DLD1 (cell line): ENCODE measurements at regions not wholly inside any gene's neighbourhood (a gene's known extent, or its start where the extent isn't known, plus 50 kb on each side); places are given as distances from the start of the nearest gene placed in this dataset.

Experiments
- in situ Hi-C: cut with HindIII; loops from 2 replicates; pipeline ENCODE4 v1.10.0; 2017; ENCODE audit warnings: low sequenced_read_pairs

- in situ Hi-C loops: no loop called here
These were observed 84.3 kb downstream of the COPS8 start for GRCh38 chr2:237170020-237170419.

DNA sequence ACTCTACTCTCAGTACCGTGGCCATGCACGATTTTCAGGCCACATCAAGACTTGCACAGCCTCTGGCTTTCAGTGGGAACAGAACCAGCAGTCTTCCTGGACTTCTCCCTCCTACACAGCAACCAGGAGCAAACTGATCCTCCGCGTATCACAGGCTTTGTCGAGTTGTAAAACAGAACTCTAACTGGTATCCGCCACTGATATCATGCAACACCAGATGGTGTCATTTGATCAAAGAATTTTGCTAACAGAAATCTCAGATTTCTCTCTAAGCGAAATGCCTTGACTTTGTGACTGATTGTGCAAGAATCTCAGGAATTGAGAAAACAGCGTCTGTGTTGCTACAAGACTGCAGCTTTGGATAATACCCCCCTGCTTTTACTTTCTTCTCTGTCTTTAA, 85.7 kb downstream of the COPS8 start:
- in situ Hi-C loops: no loop called here

DNA sequence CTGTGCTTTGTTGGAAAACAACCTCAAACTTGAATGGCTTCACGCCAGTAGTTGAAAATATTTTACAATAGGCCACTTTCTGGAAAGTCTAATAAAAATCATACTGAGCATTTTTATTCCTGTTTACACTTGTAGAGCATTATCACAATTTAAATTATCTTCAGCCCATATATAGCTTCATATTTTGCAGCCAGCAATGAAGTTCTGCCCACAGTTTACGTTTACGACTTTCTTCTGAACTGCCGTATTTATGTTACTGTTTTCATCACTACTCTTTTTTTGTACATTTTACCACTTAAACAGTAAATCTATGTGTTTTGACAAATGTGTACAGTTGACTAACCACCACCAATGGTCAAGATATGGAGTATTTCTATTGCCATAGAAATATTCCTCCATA, 86.2 kb downstream of the COPS8 start:
- in situ Hi-C loops: no loop called here

DNA sequence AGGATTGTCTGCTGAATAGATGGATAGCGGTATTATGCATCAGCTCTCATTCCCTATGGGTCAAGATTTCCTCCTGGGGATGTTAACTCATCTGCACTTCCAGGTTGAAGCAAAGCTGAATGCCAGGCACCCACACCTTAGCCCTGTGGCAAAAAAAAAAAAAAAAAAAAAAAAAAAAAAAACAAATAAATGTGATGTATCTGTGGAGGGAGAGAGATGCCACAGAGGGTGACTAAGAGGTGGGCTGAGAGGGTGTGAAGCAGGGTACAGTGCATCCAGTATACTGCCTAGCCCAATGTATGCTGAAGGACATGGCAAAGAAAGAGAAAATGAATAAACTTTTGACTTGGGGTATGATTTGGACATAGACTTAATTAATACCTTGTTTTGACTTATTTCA, 91.4 kb downstream of the COPS8 start:
- in situ Hi-C loops: no loop called here

DNA sequence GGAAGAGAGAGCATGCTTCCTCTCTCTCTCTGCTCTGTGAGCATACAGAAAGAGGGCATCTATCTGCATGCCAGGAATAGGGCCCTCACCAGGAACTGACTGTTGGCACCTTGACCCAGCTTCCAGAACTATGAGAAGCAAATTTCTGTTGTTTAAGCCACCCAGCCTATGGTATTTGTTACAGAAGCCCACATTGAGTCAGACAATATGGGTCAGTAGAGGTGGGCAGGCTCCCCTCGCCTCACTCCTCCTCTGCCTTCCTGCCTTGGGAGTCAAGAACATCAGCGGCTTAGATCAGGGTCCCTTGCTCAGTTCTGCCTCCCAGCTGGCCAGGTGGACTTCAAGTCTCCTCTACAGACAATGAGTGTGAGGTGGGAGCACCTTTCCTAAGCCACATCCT, 92.3 kb downstream of the COPS8 start:
- in situ Hi-C loops: no loop called here

- in situ Hi-C loops: no loop called here
These were observed 92.7 kb downstream of the COPS8 start for GRCh38 chr2:237178396-237178795.

GRCh38 chr2:237179161-237179560, 93.5 kb downstream of the COPS8 start:
- in situ Hi-C loops: no loop called here

- in situ Hi-C loops: no loop called here
These were observed 94.5 kb downstream of the COPS8 start for GRCh38 chr2:237180187-237180586.

GRCh38 chr2:237180987-237181386, 95.3 kb downstream of the COPS8 start:
- in situ Hi-C loops: no loop called here

DNA sequence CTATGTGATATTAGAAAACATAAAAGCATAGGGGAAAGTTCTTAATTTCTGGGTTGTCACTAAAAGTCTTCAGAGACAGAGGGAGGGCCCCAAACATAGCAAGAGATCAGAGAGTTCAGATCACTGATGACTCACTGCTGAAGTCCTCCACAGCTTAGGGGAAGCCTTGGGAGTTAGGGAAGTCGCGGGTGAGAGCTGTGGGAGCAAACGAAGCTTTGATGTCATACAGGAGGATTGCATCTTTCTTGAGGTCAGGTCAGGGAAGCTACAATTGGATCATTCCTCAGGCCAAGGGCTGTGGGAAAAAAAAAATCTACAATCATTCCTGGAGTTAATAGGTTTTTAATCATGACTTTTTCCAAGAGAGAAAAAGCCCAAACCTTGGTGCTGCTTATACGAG, 96.2 kb downstream of the COPS8 start:
- in situ Hi-C loops: no loop called here

GRCh38 chr2:237182422-237183123, 96.9 kb downstream of the COPS8 start:
- in situ Hi-C loops: no loop called here

DNA sequence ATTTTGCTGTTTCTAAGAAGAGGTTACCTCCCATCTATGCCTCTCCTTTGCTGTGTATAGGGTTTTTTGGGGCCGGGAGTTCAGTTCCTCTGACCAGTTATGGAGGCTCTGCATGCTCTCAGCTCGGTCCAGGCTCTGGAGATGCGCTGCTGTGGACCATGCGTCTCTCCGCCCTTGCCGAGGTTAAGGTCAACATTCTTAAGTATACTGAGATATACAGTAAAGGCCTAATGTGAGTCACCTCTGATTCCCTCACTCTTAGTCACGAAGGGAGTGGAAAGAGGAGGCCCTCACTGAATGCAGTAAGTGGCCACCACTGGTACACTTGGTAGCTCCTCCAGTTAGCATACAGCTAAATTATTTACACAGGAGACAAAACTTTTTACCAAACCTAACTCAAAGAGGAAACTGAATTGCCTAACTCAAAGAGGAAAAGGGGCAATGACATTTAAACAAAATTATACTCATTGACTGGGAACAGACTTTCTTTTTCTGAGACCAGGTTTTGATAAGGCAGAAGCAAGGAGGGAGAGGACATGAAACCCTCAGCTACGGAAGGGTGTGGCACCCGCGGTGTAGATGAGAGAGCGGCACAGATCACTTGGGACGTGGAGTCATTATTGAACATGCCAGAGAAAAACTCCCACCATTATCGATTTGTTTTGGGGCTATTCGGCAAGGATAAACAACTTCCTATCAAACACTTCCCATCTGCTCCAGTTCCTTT, 98.7 kb downstream of the COPS8 start:
- in situ Hi-C loops: no loop called here

DNA sequence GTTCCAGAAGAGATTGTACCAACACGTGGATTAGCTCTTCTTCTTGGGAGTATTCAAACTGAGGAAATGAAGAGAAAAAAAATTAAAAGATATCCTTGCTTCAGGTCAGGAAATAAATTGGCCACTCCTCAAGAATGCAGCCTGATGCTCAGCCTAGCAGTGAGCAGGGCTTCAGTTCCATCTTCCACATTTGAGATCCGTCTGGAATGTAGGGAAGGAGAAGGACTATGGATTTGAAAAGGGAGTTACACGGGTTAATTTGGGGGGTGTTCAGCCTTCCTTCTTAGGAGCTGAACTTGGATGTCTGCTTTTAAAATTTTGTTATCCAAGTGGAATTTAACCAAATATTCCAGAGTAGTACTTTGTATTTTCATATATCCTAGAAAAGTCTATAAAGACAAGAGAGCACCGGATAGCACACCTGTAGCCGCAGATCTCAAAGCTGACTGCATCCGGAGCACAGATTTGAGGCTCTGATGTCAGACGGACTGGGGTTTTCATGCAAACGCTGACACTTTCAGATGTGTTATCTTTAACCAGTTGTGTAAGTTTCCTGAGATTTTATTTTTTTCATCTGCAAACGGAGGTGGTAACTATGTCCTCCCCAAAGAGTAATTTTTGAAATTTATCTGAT, 99.3 kb downstream of the COPS8 start:
- in situ Hi-C loops: no loop called here

DNA sequence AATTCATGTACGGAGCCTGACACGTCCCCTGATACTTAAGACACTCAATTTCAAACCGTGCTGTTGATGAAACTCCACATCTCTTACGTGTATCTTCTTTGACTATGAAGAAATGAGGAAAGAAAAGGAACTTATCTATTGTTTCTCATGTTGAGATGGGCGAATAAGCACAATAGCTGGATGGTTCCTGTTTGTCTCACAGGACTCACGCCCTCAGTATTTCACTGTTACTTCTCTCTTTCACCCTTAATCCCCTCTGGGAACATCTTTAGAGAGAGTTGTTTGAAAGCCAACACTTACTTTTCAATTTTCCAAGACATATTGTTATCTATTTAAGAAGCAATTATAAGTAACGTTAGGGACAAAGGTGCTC, 99.8 kb downstream of the COPS8 start:
- in situ Hi-C loops: no loop called here

DNA sequence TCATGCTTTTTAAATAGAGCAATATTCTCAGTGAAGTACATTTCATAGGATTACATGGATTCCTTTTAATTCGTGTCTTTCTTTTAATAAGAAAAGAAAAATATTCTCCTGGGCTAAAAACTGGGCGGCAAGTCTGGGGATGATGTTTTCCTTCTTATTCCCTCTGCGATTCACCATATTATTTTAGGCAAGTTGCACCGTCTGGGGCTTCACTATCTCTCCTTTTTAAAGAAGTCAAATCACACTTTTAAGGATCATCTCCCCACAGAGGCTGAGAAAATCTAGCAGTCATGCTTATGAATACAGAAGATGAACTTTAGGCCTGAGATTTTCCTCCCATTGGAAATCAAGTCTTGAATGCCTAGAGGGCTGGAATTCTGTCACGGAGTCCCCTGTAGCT, 104.1 kb downstream of the COPS8 start:
- in situ Hi-C loops: loop anchor here (5.0 kb wide), 1 partner anchor 108 kb away; no protein-coding TSS in a partner anchor

- in situ Hi-C loops: loop anchor here (5.0 kb wide), 1 partner anchor 106 kb away; no protein-coding TSS in a partner anchor
These were observed 105.5 kb downstream of the COPS8 start for GRCh38 chr2:237190966-237191713.

GRCh38 chr2:237191714-237192081, 106.0 kb downstream of the COPS8 start:
- in situ Hi-C loops: loop anchor here (5.0 kb wide), 1 partner anchor 106 kb away; no protein-coding TSS in a partner anchor

DNA sequence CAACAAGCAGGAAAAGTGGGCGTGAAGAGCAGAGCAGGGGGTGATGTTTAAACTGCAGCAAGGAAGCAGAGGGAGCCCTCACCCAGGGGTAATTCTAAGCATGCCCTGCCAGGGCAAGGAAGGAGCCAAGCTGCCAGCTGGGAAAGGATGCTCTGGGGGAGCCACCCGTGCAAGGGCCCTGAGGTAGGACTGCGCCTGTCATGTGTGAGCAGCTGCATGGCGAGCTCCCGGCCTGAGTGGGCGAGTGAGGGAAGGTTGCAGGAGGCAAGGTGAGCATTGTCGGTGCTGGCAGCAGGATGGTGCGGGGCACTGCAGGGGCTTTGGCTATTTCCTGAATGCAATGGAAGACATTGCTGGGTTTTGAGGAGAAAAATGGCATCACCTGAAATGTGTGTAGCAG, 107.2 kb downstream of the COPS8 start:
- in situ Hi-C loops: loop anchor here (5.0 kb wide), 1 partner anchor 104 kb away; no protein-coding TSS in a partner anchor

DNA sequence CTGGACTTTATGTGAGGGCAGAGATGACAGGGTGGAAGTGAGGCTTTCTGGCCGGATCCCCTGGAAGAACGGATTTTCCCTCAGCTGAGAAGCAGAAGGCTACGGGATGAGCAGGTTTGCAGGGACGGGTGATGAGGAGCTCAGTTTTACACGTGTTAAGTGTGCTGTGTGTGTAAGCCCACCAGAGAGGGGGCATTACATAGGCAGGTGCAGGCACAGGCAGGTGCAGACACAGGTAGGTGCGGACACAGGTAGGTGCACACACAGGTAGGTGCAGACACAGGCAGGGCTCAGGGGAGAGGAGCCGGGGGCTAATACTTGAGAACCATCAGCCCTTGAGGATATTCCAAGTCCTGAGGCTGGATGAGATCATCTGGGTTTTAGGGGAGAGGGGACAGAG, 107.7 kb downstream of the COPS8 start:
- in situ Hi-C loops: loop anchor here (5.0 kb wide), 1 partner anchor 104 kb away; no protein-coding TSS in a partner anchor

DNA sequence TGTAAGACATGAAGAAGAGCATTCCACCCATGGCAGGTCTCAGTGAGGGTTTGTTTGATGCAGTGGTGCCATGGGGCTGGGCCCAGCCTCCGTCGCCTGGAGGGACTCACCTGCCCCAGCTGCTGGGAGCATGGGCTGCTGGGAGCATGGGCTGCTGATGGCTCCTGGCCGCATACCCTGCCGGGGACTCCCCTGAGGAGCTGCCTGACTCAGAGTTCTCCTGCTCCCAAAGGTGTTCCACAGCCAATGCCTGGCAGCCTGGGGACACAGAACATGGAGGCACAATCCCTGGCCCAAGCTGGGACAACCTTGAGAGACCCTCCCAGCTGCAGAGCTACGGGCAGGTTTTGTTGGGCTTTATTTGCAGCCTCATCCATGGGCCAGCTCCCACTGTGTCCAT, 108.4 kb downstream of the COPS8 start:
- in situ Hi-C loops: loop anchor here (5.0 kb wide), 1 partner anchor 103 kb away; no protein-coding TSS in a partner anchor

- in situ Hi-C loops: loop anchor here (5.0 kb wide), 1 partner anchor 102 kb away; no protein-coding TSS in a partner anchor
These were observed 109.2 kb downstream of the COPS8 start for GRCh38 chr2:237194906-237195305.
